PFSK-1 (cell line): ENCODE measurements at regions not wholly inside any gene's neighbourhood (a gene's known extent, or its start where the extent isn't known, plus 50 kb on each side); places are given as distances from the start of the nearest gene placed in this dataset.

Experiments used
- FOXP2 ChIP-seq: optimal IDR thresholded peaks from 2 replicates; pipeline ENCODE3; 2011; ENCODE audit warnings: borderline replicate concordance, control low read depth, inconsistent platforms; ENCODE audit not compliant: insufficient read depth; ENCODE audit errors: extremely low read length, extremely low read depth
- POLR2AphosphoS5 ChIP-seq: IDR thresholded peaks from 2 replicates; pipeline ENCODE4 v1.6.1; 2012; ENCODE audit warnings: low read depth, mild to moderate bottlenecking, control low read depth, low read length, moderate library complexity
- REST ChIP-seq, 2 experiments: IDR thresholded peaks; 2 replicates each; pipeline versions ENCODE4 v1.6.1 to v1.8.0; 2011 to 2012; ENCODE audit warnings: low read depth in 2 of 2, low read length in 2 of 2, control low read depth in 1 of 2, inconsistent platforms in 1 of 2, mild to moderate bottlenecking in 1 of 2, moderate library complexity in 1 of 2; ENCODE audit not compliant: insufficient read depth in 1 of 2
- SIN3A ChIP-seq: IDR thresholded peaks from 2 replicates; pipeline ENCODE4 v1.6.1; 2012; ENCODE audit warnings: mild to moderate bottlenecking, low read length, moderate library complexity, borderline replicate concordance; ENCODE audit not compliant: insufficient read depth
- TAF1 ChIP-seq: IDR thresholded peaks from 2 replicates; pipeline ENCODE4 v1.6.1; 2012; ENCODE audit warnings: low read length, control low read depth, borderline replicate concordance; ENCODE audit not compliant: insufficient read depth

DNA sequence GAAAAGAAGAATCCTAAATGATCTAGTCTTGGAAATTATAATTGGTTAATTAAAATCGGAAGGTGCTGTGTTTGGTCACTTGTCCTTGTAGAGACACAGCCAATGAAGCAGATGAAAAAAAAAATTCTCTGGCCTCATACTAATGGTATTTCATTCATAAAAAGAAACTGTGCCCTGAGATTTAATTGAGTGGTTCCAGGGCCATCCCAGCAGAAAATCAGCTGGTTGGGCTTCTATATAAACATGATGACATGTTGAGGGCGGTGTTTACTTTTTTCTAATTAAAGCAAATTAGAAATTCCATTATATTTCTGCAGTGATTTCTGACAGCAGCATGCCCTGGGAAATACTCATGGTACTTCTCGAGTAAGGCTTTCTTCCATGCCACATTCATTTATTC is 191.9 kb upstream of the KCNJ16 start:
- TF ChIP-seq REST (IDR thresholded peaks at IDR 0.05; ENCODE audit: insufficient read depth in 1 of 2, low read depth in 2 of 2, low read length in 2 of 2) (no peak), POLR2AphosphoS5 (no peak), SIN3A (peak; percentile 91; the same call in 1 of the 2 replicates), TAF1 (0 out of 2 replicates have a peak, but pooled peaks have one; percentile 25), FOXP2 (no peak)
